ENCODE measurements at regions not wholly inside any gene's neighbourhood (a gene's known extent, or its start where the extent isn't known, plus 50 kb on each side); places are given as distances from the start of the nearest gene placed in this dataset.

DNA sequence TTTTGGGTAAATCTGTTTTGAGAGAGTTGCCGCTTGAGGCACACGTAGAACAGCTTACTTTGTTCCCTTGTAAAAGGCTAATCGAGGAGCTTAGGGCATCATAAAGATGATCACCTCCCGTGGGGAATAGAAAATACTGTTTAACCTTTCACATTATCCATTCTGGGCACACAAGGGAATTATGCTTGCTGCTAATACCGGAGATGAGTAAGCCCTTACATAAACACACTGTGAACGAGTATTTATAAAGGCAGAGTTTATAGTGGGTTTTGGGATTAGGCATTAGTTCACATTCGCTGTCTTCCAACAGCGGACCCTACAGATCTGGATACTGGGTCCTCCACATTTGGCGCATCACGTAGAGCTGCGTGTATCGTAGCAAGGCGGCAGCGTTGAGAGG, 51.2 kb upstream of the CNTNAP4 start:
- no peaks in the 10 kb centered on the region for H3K4me1 ChIP-seq (ENCODE audit: insufficient read depth, low read length)
- H3K9ac ChIP-seq (ENCODE audit: low read length) = no peak overlapping the region
- TF ChIP-seq EZH2 (IDR thresholded peaks at IDR 0.05; ENCODE audit: insufficient read depth, low read length) = no peak
- TF ChIP-seq CTCF (IDR thresholded peaks at IDR 0.05; ENCODE audit: insufficient read depth, low read depth, low read length) = no peak
- H2AFZ ChIP-seq (ENCODE audit: low read depth, low read length) = no peak overlapping the region
- FAIRE-seq (no peak), DNase-seq (ENCODE audit: low read depth) (no peak)
- H3K27me3 Mint-ChIP-seq (ENCODE audit: low read depth, unreplicated experiment) = no peaks in the 10 kb centered on the region
- H3K36me3 Mint-ChIP-seq (ENCODE audit: low read depth, unreplicated experiment) = no peaks in the 10 kb centered on the region
- no peaks in the 10 kb centered on the region for H3K9me3 ChIP-seq (ENCODE audit: insufficient read depth, low read depth, low read length)
- H3K4me1 Mint-ChIP-seq (ENCODE audit: low read depth, unreplicated experiment) = no peaks in the 10 kb centered on the region
- H4K20me1 ChIP-seq (ENCODE audit: insufficient read depth, low read length) = no peaks in the 10 kb centered on the region
- H3K27ac Mint-ChIP-seq (ENCODE audit: unreplicated experiment) = no peak overlapping the region
- no peak overlapping the region for H3K4me3 ChIP-seq (ENCODE audit: insufficient read depth, low read depth, low read length)
- H3K4me2 ChIP-seq (ENCODE audit: low read length) = no peak overlapping the region
- H3K9me3 Mint-ChIP-seq (ENCODE audit: unreplicated experiment) = no peaks in the 10 kb centered on the region
- no peaks in the 10 kb centered on the region for H3K79me2 ChIP-seq (ENCODE audit: insufficient read depth, low read length)
- H3K36me3 ChIP-seq (ENCODE audit: insufficient read depth, low read length) = no peaks in the 10 kb centered on the region
- no peak overlapping the region for H3K4me3 Mint-ChIP-seq (ENCODE audit: unreplicated experiment)
- H3K27ac ChIP-seq (ENCODE audit: low read depth, low read length) = no peak overlapping the region
- H3K27me3 ChIP-seq (ENCODE audit: insufficient read depth, low read length) = no peaks in the 10 kb centered on the region

- no peaks in the 10 kb centered on the region for H3K36me3 Mint-ChIP-seq (ENCODE audit: low read depth, unreplicated experiment)
- DNase-seq (ENCODE audit: low read depth) (no peak), FAIRE-seq (no peak)
- H3K79me2 ChIP-seq (ENCODE audit: insufficient read depth, low read length) = no peaks in the 10 kb centered on the region
- H3K9me3 ChIP-seq (ENCODE audit: insufficient read depth, low read depth, low read length) = no peaks in the 10 kb centered on the region
- H3K27ac Mint-ChIP-seq (ENCODE audit: unreplicated experiment) = no peak overlapping the region
- no peaks in the 10 kb centered on the region for H3K36me3 ChIP-seq (ENCODE audit: insufficient read depth, low read length)
- no peak overlapping the region for H3K9ac ChIP-seq (ENCODE audit: low read length)
- H3K4me2 ChIP-seq (ENCODE audit: low read length) = no peak overlapping the region
- H4K20me1 ChIP-seq (ENCODE audit: insufficient read depth, low read length) = no peaks in the 10 kb centered on the region
- no peaks in the 10 kb centered on the region for H3K27me3 Mint-ChIP-seq (ENCODE audit: low read depth, unreplicated experiment)
- H3K4me3 Mint-ChIP-seq (ENCODE audit: unreplicated experiment) = no peak overlapping the region
- H2AFZ ChIP-seq (ENCODE audit: low read depth, low read length) = no peak overlapping the region
- H3K4me3 ChIP-seq (ENCODE audit: insufficient read depth, low read depth, low read length) = no peak overlapping the region
- H3K27me3 ChIP-seq (ENCODE audit: insufficient read depth, low read length) = no peaks in the 10 kb centered on the region
- no peak for TF ChIP-seq CTCF (IDR thresholded peaks at IDR 0.05; ENCODE audit: insufficient read depth, low read depth, low read length)
- no peak for TF ChIP-seq EZH2 (IDR thresholded peaks at IDR 0.05; ENCODE audit: insufficient read depth, low read length)
- H3K4me1 ChIP-seq (ENCODE audit: insufficient read depth, low read length) = no peaks in the 10 kb centered on the region
- no peaks in the 10 kb centered on the region for H3K4me1 Mint-ChIP-seq (ENCODE audit: low read depth, unreplicated experiment)
- no peaks in the 10 kb centered on the region for H3K9me3 Mint-ChIP-seq (ENCODE audit: unreplicated experiment)
- H3K27ac ChIP-seq (ENCODE audit: low read depth, low read length) = no peak overlapping the region
Observed at GRCh38 chr16:76226481-76226880, 50.7 kb upstream of the CNTNAP4 start.

Measured in astrocyte (in vitro differentiated cells and primary cell).